ENCODE measurements at regions not wholly inside any gene's neighbourhood (a gene's known extent, or its start where the extent isn't known, plus 50 kb on each side); places are given as distances from the start of the nearest gene placed in this dataset.
A peak's percentile ranks its signal among the peaks of the same experiment; 100 is the strongest.

DNA sequence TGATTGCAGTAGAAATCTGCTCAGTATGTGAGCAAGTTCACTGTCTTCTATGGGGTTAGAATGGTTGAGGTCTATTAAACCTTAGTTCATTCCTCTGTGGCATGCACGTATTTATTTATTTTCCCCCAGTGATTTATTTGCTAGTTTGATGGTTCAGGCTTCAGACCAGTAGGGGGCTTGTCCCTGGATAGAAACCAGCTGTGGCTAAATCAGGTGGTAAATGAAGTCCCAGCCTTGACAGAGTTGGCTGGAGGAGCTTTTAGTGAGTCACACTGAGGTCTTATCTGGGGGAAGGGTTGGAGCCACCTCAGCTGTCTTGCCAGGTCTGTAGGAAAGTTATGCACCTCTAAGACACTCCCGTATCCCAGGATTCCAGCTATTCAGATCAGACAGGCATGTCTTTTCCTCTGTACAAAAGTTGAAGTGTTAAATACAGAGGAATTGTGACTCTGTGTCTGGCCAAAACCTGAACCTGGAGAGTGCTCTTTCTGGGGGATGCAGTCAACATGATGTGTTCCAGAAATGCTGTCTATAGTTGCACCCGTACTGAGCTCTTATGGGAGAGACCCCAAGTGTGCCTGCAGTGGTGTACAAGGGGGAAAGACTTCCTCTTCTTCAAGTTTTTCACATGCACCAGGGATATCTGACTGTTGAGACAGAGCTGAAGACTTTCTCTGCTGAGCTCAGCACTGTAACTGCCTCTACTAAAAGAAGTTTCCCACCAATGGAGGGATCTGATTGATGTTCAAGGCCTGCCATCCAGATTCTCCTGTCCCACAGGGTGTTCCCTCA is 1322.1 kb downstream of the TMEM121 start:
- TF ChIP-seq, protein P1, sequence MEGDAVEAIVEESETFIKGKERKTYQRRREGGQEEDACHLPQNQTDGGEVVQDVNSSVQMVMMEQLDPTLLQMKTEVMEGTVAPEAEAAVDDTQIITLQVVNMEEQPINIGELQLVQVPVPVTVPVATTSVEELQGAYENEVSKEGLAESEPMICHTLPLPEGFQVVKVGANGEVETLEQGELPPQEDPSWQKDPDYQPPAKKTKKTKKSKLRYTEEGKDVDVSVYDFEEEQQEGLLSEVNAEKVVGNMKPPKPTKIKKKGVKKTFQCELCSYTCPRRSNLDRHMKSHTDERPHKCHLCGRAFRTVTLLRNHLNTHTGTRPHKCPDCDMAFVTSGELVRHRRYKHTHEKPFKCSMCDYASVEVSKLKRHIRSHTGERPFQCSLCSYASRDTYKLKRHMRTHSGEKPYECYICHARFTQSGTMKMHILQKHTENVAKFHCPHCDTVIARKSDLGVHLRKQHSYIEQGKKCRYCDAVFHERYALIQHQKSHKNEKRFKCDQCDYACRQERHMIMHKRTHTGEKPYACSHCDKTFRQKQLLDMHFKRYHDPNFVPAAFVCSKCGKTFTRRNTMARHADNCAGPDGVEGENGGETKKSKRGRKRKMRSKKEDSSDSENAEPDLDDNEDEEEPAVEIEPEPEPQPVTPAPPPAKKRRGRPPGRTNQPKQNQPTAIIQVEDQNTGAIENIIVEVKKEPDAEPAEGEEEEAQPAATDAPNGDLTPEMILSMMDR (conservative IDR thresholded peaks at IDR 0.05; ENCODE audit: low read depth, low read length) = peak; percentile 43; the same call in 1 of the 2 replicates
- TF ChIP-seq EZH2 (IDR thresholded peaks at IDR 0.05; ENCODE audit: borderline replicate concordance, low read depth, low read length, poor library complexity, severe bottlenecking) = no peak
